Heart left ventricle (tissue), 16 donors: ENCODE measurements at regions not wholly inside any gene's neighbourhood (a gene's known extent, or its start where the extent isn't known, plus 50 kb on each side); places are given as distances from the start of the nearest gene placed in this dataset.
A peak's percentile ranks its signal among the peaks of the same experiment; 100 is the strongest.

ENCODE experiments used
- ATAC-seq, 4 donors: fragments of 200-7000 bp; cut with Tn5 transposase; one replicate each; pipeline ENCODE4 v1.9.1; 2020 to 2022; ENCODE audit warnings: moderate library complexity in 4 of 4, mild to moderate bottlenecking in 3 of 4, moderate number of reproducible peaks in 1 of 4
- DNase-seq, 5 donors: peaks; one replicate each; pipeline ENCODE4 v3.0.0-alpha.2; 2020
- H3K27ac ChIP-seq, 12 donors: fragments of 200-600 bp; sonication (generic) in 4 of 12; one replicate each; pipeline versions ENCODE4 v1.5.0 to v1.8.0; 2016 to 2022; ENCODE audit warnings: mild to moderate bottlenecking in 2 of 12
- H3K27me3 ChIP-seq, 9 donors: fragments of 200-600 bp; sonication (generic) in 2 of 9; one replicate each; pipeline versions ENCODE4 v1.5.1 to v1.8.0; 2016 to 2022; ENCODE audit warnings: mild to moderate bottlenecking in 3 of 9
- H3K36me3 ChIP-seq, 9 donors: fragments of 200-600 bp; sonication (generic) in 2 of 9; one replicate each; pipeline versions ENCODE4 v1.5.0 to v1.8.0; 2018 to 2022; ENCODE audit warnings: mild to moderate bottlenecking in 2 of 9
- H3K4me1 ChIP-seq, 12 donors: fragments of 200-600 bp; sonication (generic) in 4 of 12; one replicate each; pipeline versions ENCODE4 v1.5.0 to v1.8.0; 2016 to 2022; ENCODE audit warnings: mild to moderate bottlenecking in 3 of 12
- H3K4me3 ChIP-seq, 12 donors: fragments of 200-600 bp; sonication (generic) in 4 of 12; one replicate each; pipeline versions ENCODE4 v1.5.0 to v1.8.0; 2017 to 2022; ENCODE audit warnings: mild to moderate bottlenecking in 9 of 12, moderate library complexity in 4 of 12
- H3K9me3 ChIP-seq, 12 donors: fragments of 200-600 bp; sonication (generic) in 4 of 12; one replicate each; pipeline versions ENCODE4 v1.5.0 to v1.8.0; 2016 to 2022; ENCODE audit warnings: mild to moderate bottlenecking in 1 of 12
- POLR2A ChIP-seq, 2 donors: fragments of 450-650 bp; IDR thresholded peaks; one replicate each; pipeline ENCODE4 v1.6.1; 2017; ENCODE audit warnings: antibody characterized with exemption in 2 of 2, mild to moderate bottlenecking in 2 of 2, moderate library complexity in 2 of 2
- WGBS, 4 donors: extraction: QIAGEN DNeasy Blood & Tissue Kit in 2 of 4; methylation state at CpG; one replicate each; pipeline versions ENCODE4 v1.1.5 to v1.1.7; 2013 to 2018; 5-methylcytosine and 5-hydroxymethylcytosine counted together
- intact Hi-C, 10 donors: fragments of 100-400 bp; cut with DNase I; formaldehyde crosslinking; loops; one replicate each; pipeline versions ENCODE4 v1.11.1 to v1.14.2; 2022
- TF ChIP-seq, protein P1 (sequence below), 12 donors: fragments of 200-600 bp; sonication (generic) in 4 of 12; IDR thresholded peaks; one replicate each; pipeline versions ENCODE4 v1.5.0 to v1.8.0; 2018 to 2022; ENCODE audit warnings: antibody characterized with exemption in 12 of 12, mild to moderate bottlenecking in 5 of 12
- donor health status: ischemic (EF 13 %, LVEDD 7.1; RV severe dilation, severe dysfunction).
- donor health status: healthy with polysubstance abuse.
- donor health status: DM: no; HTN: yes; CAD: no.
- donor health status: DM: no; HTN: no; CAD: no.
- donor health status: ischemic (EF 25% LVEDD 6.9; RV normal size, moderate dysfunction).
- donor health status: ischemic (EF 25% LVEDD 5.7; RV mildly dilated, moderate dysfunction).
- donor health status: healthy.
- donor health status: DM: yes; HTN: yes; CAD: no.
- donor health status: ischemic (EF 35%, LVEDD 5.7; RV mildly dilated, moderate dysfunction).
- donor health status: nonischemic (EF 11% LVEDD 7.7; RV severe dilation, severe dysfunction).
- donor health status: DM: yes; HTN: yes; CAD: no.
- donor health status: PGD.
- donor health status: ischemic (EF 29% LVEDD 5.4; RV normal size, mild dysfunction).
- donor health status: nonischemic (EF 23%, LVEDD 6.1; RV moderate dilation, normal function).

DNA sequence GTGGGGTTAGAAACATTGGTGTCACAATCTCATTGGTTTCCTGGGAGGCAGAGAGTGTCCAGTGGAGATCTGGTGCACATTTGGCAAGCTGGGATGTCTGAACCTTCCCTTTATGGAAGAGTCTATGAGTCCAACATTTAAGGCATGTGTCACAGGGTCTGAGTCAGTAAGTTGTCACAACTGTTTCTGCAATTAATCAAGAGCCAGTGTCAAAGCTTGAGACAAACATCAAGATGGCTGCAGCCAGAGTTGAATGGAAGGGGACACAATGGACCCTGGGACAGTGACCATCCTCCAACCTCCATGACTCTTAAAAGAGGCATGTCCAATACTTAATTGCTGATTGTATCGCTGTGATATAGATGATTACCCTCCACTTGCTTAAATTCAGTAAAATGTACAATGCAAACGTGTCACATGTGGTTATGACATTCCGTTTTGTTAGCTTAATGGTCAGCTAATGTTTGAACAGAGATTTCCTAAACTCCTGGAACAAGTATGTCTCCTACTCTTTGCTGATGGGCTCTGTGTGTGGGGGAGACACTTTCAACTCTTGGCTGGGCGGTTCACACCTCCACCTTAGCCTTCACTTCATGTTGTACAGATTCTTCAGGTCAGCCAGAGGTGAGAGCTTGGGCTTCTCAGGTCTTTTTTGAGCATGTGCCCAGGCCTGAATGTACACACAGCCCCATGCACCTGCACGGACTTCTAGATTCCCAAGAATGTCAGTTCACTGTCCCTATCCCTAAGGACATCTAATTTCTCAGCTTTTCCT is 79.9 kb upstream of the PRR23E start:
- WGBS, 4 donors = 50 to 57% (median 54%) methylated on average over 5 of the region's 5 CpGs
- Histone ChIP-seq H3K9me3 (peaks cover 0 to 35% (median 14%) of the 10 kb centered on the region in 12 donors), H3K27me3 (no peaks in the 10 kb centered on the region), H3K4me1 (no peaks in the 10 kb centered on the region), H3K36me3 (no peaks in the 10 kb centered on the region), H3K27ac (no peak overlapping the region), H3K4me3 (no peak overlapping the region)
- intact Hi-C loops = no loop called here
- no peak for DNase-seq
- no peak for TF ChIP-seq POLR2A (IDR thresholded peaks at IDR 0.05)
- TF ChIP-seq, protein P1, sequence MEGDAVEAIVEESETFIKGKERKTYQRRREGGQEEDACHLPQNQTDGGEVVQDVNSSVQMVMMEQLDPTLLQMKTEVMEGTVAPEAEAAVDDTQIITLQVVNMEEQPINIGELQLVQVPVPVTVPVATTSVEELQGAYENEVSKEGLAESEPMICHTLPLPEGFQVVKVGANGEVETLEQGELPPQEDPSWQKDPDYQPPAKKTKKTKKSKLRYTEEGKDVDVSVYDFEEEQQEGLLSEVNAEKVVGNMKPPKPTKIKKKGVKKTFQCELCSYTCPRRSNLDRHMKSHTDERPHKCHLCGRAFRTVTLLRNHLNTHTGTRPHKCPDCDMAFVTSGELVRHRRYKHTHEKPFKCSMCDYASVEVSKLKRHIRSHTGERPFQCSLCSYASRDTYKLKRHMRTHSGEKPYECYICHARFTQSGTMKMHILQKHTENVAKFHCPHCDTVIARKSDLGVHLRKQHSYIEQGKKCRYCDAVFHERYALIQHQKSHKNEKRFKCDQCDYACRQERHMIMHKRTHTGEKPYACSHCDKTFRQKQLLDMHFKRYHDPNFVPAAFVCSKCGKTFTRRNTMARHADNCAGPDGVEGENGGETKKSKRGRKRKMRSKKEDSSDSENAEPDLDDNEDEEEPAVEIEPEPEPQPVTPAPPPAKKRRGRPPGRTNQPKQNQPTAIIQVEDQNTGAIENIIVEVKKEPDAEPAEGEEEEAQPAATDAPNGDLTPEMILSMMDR (IDR thresholded peaks at IDR 0.05) = no peak
- no peak for ATAC-seq

- H3K9me3 ChIP-seq = peaks cover 0 to 37% (median 14%) of the 10 kb centered on the region in 12 donors
- DNase-seq = no peak
- no peak for ATAC-seq
- no peak overlapping the region for H3K27ac ChIP-seq
- no peak for TF ChIP-seq POLR2A (IDR thresholded peaks at IDR 0.05)
- TF ChIP-seq, protein P1 (IDR thresholded peaks at IDR 0.05) = no peak
- intact Hi-C loops = no loop called here
- H3K36me3 ChIP-seq = no peaks in the 10 kb centered on the region
- H3K4me1 ChIP-seq = no peaks in the 10 kb centered on the region
- WGBS, 4 donors = 68 to 89% (median 78%) methylated on average over 1 of the region's 1 CpG
- H3K27me3 ChIP-seq = no peaks in the 10 kb centered on the region
- H3K4me3 ChIP-seq = no peak overlapping the region
These were observed 79.4 kb upstream of the PRR23E start for GRCh38 chr3:127113571-127113891.

- ATAC-seq = peak in 1 of 4 donors; percentile 18
These were observed 78.4 kb upstream of the PRR23E start for GRCh38 chr3:127114337-127115070.

More at GRCh38 chr3:127114337-127115070, 78.4 kb upstream of the PRR23E start:
- TF ChIP-seq POLR2A (IDR thresholded peaks at IDR 0.05) = no peak
- TF ChIP-seq, protein P1 (IDR thresholded peaks at IDR 0.05) = no peak
- 66 to 78% (median 70%) methylated on average over 5 of the region's 5 CpGs for WGBS, 4 donors
- Histone ChIP-seq H3K9me3 (peaks cover 0 to 37% (median 14%) of the 10 kb centered on the region in 12 donors), H3K36me3 (no peaks in the 10 kb centered on the region), H3K27ac (no peak overlapping the region), H3K4me1 (no peaks in the 10 kb centered on the region), H3K27me3 (no peaks in the 10 kb centered on the region), H3K4me3 (no peak overlapping the region)
- DNase-seq = no peak
- intact Hi-C loops = no loop called here
